Colonic mucosa (tissue), 4 donors: ENCODE measurements at regions not wholly inside any gene's neighbourhood (a gene's known extent, or its start where the extent isn't known, plus 50 kb on each side); places are given as distances from the start of the nearest gene placed in this dataset.
"Not testable (repeated sequence)": the region's sequence is repeated elsewhere in the genome, so short reads cannot be mapped to it uniquely, and the experiment has no call there.

ENCODE experiments used
- DNase-seq: peaks from one replicate; pipeline ENCODE4 v3.0.0-alpha.2; 2020
- H3K27ac ChIP-seq: fragments of 200-600 bp; one replicate; pipeline ENCODE4 v1.8.0; 2021
- H3K27me3 ChIP-seq: fragments of 200-600 bp; one replicate; pipeline ENCODE4 v1.8.0; 2021
- H3K36me3 ChIP-seq: fragments of 200-600 bp; one replicate; pipeline ENCODE4 v1.8.0; 2021
- H3K4me1 ChIP-seq: fragments of 200-600 bp; one replicate; pipeline ENCODE4 v1.8.0; 2021; ENCODE audit warnings: mild to moderate bottlenecking
- H3K4me3 ChIP-seq: fragments of 200-600 bp; one replicate; pipeline ENCODE4 v1.8.0; 2021
- H3K9ac ChIP-seq, 2 donors: one replicate each; pipeline ENCODE4 v1.7.0; 2013; ENCODE audit warnings: control low read depth in 2 of 2, low read depth in 2 of 2, low read length in 2 of 2
- H3K9me3 ChIP-seq: fragments of 200-600 bp; one replicate; pipeline ENCODE4 v1.8.0; 2021
- intact Hi-C: fragments of 100-400 bp; cut with DNase I; formaldehyde crosslinking; loops from one replicate; pipeline ENCODE4 v1.14.1; 2022
- TF ChIP-seq, protein P1 (sequence below): fragments of 200-600 bp; IDR thresholded peaks from one replicate; pipeline ENCODE4 v1.8.0; 2022; ENCODE audit warnings: antibody characterized with exemption, mild to moderate bottlenecking
- donor health status: healthy.
- donor health status: DM: no; HTN: no; CAD: no.
- donor health status: DM: no; HTN: no; CAD: no.

- Histone ChIP-seq H3K9ac (no peak overlapping the region), H3K27me3 (no peaks in the 10 kb centered on the region), H3K36me3 (no peaks in the 10 kb centered on the region), H3K9me3 (no peaks in the 10 kb centered on the region), H3K4me1 (no peaks in the 10 kb centered on the region), H3K27ac (no peak overlapping the region), H3K4me3 (no peak overlapping the region)
- intact Hi-C loops, result no loop called here
- TF ChIP-seq, protein P1, sequence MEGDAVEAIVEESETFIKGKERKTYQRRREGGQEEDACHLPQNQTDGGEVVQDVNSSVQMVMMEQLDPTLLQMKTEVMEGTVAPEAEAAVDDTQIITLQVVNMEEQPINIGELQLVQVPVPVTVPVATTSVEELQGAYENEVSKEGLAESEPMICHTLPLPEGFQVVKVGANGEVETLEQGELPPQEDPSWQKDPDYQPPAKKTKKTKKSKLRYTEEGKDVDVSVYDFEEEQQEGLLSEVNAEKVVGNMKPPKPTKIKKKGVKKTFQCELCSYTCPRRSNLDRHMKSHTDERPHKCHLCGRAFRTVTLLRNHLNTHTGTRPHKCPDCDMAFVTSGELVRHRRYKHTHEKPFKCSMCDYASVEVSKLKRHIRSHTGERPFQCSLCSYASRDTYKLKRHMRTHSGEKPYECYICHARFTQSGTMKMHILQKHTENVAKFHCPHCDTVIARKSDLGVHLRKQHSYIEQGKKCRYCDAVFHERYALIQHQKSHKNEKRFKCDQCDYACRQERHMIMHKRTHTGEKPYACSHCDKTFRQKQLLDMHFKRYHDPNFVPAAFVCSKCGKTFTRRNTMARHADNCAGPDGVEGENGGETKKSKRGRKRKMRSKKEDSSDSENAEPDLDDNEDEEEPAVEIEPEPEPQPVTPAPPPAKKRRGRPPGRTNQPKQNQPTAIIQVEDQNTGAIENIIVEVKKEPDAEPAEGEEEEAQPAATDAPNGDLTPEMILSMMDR, result no peak
- no peak for DNase-seq
Observed at GRCh38 chr4:131721883-131722282, 1427.2 kb upstream of the PCDH10 start.

- H3K27ac ChIP-seq, H3K27me3 ChIP-seq, DNase-seq, H3K4me3 ChIP-seq, intact Hi-C loops, H3K9me3 ChIP-seq, H3K4me1 ChIP-seq, H3K36me3 ChIP-seq, H3K9ac ChIP-seq: not testable (repeated sequence)
Observed at GRCh38 chr4:131723069-131723468, 1426.0 kb upstream of the PCDH10 start.

DNA sequence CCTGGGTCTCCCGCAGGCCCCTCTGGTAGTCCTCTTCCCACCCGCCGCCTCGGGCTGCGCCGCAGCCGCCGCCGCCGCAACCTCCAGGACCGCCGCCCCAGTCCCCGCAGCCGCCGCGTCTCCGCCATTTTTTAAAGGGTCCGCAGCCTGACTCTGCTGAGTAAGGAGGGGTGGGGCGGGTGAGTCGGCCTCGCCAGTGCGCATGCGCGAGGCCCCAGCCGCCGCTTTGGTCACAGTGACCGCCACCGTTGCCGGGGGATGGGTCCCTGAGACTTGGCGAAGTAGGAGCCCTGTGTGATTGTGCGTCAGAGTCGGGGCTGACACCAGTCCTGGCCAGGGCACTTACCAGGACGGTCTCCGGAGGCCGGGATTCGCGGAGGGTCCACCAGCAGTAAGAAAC lies 1424.2 kb upstream of the PCDH10 start:
- H3K36me3 ChIP-seq, H3K4me3 ChIP-seq, H3K27me3 ChIP-seq, intact Hi-C loops, H3K27ac ChIP-seq, H3K9me3 ChIP-seq, H3K4me1 ChIP-seq: not testable (repeated sequence)
- peak overlapping the region in 1 of 2 donors; percentile 35 for H3K9ac ChIP-seq
- DNase-seq, result peak; percentile 61

DNA sequence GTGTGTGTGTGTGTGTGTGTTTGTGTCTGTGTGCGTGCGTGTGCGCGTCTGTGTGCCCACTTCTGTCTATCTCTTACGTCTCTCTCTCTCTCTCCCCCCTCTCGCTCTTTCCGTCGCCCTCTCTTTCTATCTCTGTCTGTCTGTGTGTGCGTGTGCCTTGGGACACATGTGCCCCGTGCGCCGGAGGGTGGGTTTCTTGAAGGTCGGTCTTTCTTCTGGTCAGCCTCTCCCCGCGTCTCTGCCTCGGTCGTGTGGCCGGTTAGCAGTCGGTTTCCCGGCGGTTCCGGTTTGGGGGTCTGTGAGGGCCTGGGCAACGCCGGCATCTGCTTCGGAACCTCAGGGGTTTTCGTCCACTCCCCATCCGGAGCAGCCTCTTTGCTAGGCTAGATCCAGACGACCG lies 1423.6 kb upstream of the PCDH10 start:
- DNase-seq, H3K27ac ChIP-seq, H3K9me3 ChIP-seq, H3K4me1 ChIP-seq, H3K9ac ChIP-seq, H3K27me3 ChIP-seq, H3K4me3 ChIP-seq, H3K36me3 ChIP-seq, intact Hi-C loops: not testable (repeated sequence)

GRCh38 chr4:131726940-131727339 lies 1422.2 kb upstream of the PCDH10 start:
- intact Hi-C loops, result not testable (repeated sequence)

DNA sequence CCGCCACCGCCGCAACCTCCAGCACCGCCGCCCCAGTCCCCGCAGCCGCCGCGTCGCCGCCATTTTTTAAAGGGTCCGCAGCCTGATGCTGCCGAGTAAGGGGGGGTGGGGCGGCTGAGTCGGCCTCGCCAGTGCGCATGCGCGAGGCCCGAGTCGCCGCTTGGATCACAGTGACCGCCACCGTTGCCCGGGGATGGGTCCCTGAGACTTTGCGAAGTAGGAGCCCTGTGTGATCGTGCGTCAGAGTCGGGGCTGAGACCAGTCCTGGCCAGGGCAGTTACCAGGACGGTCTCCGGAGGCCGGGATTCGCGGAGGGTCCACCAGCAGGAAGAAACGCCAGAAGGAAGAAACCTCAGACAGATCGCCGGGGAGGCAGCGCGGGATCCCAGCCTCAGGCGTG lies 1421.7 kb upstream of the PCDH10 start:
- DNase-seq, intact Hi-C loops: not testable (repeated sequence)

More at GRCh38 chr4:131726940-131727339, 1422.2 kb upstream of the PCDH10 start:
- not testable (repeated sequence) for H3K36me3 ChIP-seq, DNase-seq, H3K4me1 ChIP-seq, H3K4me3 ChIP-seq, H3K27ac ChIP-seq, H3K27me3 ChIP-seq, H3K9ac ChIP-seq, H3K9me3 ChIP-seq

DNA sequence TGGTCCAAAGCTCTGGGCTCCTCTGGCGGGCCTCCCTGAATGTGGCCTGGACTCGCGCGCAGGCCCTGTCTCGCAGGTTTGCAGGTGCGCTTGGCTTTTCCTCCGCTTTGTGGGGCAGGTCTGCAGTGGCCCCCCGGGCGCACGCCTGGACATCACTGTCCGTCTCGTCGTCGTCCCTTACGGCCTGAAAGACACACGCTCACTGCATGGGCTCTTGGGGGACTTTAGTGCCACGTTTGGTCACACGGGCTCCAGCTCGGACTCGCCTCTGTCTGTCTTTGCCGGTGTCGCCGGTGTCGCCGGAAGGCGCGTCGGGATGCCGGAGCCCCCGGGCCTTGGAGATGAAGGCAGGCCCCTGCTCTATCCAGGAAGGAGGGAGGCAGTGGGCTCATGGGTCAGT lies 1419.9 kb upstream of the PCDH10 start:
- intact Hi-C loops, H3K9ac ChIP-seq, H3K4me1 ChIP-seq, H3K27ac ChIP-seq, H3K27me3 ChIP-seq, H3K4me3 ChIP-seq, H3K36me3 ChIP-seq, H3K9me3 ChIP-seq, DNase-seq: not testable (repeated sequence)

More for the DNA sequence above, 1421.7 kb upstream of the PCDH10 start:
- H3K27me3 ChIP-seq, H3K9me3 ChIP-seq, H3K9ac ChIP-seq, H3K4me1 ChIP-seq, H3K27ac ChIP-seq, H3K4me3 ChIP-seq, H3K36me3 ChIP-seq: not testable (repeated sequence)

GRCh38 chr4:131729716-131730398 lies 1419.2 kb upstream of the PCDH10 start:
- H3K4me1 ChIP-seq, H3K9ac ChIP-seq, DNase-seq, intact Hi-C loops, H3K9me3 ChIP-seq, H3K27ac ChIP-seq, H3K36me3 ChIP-seq, H3K4me3 ChIP-seq, H3K27me3 ChIP-seq: not testable (repeated sequence)

GRCh38 chr4:131730574-131730973 lies 1418.5 kb upstream of the PCDH10 start:
- H3K36me3 ChIP-seq, intact Hi-C loops, H3K27me3 ChIP-seq, H3K9me3 ChIP-seq, DNase-seq, H3K4me1 ChIP-seq, H3K27ac ChIP-seq, H3K4me3 ChIP-seq, H3K9ac ChIP-seq: not testable (repeated sequence)

DNA sequence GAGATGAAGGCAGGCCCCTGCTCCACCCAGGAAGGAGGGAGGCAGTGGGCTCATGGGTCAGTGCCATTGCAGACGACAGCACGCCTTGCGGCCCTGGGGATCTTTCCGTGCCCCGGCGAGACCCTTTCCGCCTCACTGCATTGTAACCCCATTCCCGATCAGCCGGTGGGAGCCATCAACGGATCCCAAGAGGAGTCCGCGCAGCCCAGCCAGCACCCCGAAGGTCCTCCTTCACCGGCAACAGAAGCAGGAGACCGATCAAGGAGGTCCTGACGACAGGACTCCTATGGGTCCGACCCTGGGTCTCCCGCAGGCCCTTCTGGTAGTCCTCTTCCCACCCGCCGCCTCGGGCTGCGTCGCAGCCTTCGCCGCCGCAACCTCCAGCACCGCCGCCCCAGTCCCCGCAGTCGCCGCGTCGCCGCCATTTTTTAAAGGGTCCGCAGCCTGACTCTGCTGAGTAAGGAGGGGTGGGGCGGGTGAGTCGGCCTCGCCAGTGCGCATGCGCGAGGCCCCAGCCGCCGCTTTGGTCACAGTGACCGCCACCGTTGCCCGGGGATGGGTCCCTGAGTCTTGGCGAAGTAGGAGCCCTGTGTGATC lies 1417.0 kb upstream of the PCDH10 start:
- H3K27me3 ChIP-seq, H3K36me3 ChIP-seq, H3K9ac ChIP-seq, intact Hi-C loops, H3K27ac ChIP-seq, H3K4me1 ChIP-seq, H3K4me3 ChIP-seq, H3K9me3 ChIP-seq: not testable (repeated sequence)
- peak; percentile 29 for DNase-seq

DNA sequence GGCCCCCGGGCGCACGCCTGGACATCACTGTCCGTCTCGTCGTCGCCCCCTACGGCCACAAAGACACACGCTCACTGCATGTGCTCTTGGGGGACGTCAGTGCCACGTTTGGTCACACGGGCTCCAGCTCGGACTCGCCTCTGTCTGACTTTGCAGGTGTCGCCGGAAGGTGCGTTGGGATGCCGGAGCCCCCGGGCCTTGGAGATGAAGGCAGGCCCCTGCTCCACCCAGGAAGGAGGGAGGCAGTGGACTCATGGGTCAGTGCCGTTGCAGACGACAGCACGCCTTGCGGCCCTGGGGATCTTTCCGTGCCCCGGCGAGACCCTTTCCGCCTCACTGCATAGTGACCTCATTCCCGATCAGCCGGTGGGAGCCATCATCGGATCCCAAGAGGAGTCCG lies 1414.8 kb upstream of the PCDH10 start:
- H3K4me3 ChIP-seq, H3K27me3 ChIP-seq, intact Hi-C loops, H3K4me1 ChIP-seq, H3K9ac ChIP-seq, H3K9me3 ChIP-seq, H3K36me3 ChIP-seq, DNase-seq, H3K27ac ChIP-seq: not testable (repeated sequence)

GRCh38 chr4:131734851-131735385 lies 1414.2 kb upstream of the PCDH10 start:
- H3K27me3 ChIP-seq, H3K27ac ChIP-seq, intact Hi-C loops, H3K9me3 ChIP-seq, H3K4me3 ChIP-seq, H3K36me3 ChIP-seq, H3K4me1 ChIP-seq, H3K9ac ChIP-seq: not testable (repeated sequence)
- peak; percentile 48 for DNase-seq

DNA sequence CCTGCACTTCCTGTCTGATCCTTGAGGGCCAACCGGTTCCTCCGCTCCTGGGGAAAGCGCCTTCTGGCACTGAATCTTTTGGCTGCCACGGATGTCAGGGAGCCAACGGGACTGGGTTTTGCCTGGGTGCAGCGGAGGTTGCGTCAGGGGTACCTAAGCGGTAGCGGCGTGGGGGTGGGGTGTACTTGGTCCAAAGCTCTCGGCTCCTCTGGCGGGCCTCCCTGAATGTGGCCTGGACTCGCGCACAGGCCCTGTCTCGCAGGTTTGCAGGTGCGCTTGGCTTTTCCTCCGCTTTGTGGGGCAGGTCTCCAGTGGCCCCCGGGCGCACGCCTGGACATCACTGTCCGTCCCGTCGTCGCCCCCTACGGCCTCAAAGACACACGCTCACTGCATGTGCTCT lies 1410.1 kb upstream of the PCDH10 start:
- H3K27ac ChIP-seq, H3K9ac ChIP-seq, DNase-seq, H3K4me1 ChIP-seq, H3K9me3 ChIP-seq, H3K36me3 ChIP-seq, H3K4me3 ChIP-seq, H3K27me3 ChIP-seq, intact Hi-C loops: not testable (repeated sequence)
